Myocyte (in vitro differentiated cells): ENCODE measurements at regions not wholly inside any gene's neighbourhood (a gene's known extent, or its start where the extent isn't known, plus 50 kb on each side); places are given as distances from the start of the nearest gene placed in this dataset.

Experiments
- DNase-seq: peaks from one replicate; pipeline ENCODE4 v3.0.0-alpha.2; 2012; ENCODE audit warnings: low read depth

DNA sequence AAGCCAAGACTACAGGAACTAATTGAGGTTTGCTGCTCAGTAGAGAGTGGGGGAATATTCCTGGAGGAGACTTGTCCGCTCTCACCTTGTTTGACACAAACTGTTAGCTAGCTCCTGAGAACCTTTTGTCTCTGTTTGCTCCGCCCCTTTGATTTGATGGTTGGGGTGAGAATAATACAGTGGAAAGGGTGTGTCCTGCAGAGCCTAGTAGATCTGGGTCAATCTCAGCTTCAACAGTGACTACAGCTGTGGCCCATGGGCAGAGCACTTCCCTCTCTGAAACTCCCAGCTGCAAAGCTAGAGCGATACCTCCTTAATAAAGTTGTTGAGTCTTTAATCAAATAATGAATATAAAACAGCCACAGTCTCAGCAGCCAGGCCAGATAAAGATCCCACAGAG, 576.7 kb downstream of the DIAPH3 start:
- DNase-seq, result no peak

- no peak for DNase-seq
Observed at GRCh38 chr13:59587971-59588716, 575.6 kb downstream of the DIAPH3 start.

DNA sequence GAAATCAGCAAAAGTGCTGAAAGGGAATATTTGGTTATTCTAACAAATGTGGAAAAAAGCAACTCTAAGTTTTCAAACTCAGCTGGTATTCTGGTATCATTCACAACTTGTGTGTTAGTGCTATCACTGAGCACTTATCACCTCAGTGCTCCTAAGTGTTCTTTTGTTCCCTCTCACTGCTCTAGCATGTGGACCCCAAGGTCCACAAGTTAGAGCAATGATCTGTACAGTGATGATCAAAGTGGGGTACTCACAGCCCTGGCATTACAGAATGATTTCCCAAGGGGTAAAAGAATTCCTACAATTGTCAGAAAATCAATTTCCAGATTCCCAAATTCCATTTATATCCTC, 575.0 kb downstream of the DIAPH3 start:
- DNase-seq, result no peak

DNA sequence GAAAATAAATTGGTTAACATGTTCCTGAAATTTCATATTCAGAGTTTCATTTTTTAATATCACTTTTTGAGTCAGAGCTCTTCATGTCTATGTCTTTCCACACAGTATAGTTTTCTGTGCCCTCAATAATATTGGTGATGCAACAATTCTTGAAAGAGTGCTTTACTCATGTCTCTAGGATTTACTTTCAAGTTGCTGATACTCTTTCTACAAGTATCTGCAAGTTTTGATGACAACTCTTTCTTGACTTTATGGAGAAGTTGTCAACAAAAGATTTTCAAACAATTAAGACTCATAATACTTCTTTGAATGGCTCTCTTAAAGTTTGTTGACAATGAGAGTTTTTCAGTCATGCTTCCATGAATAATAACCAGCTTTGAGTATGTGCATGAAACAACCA, 561.7 kb downstream of the DIAPH3 start:
- DNase-seq, result no peak

DNA sequence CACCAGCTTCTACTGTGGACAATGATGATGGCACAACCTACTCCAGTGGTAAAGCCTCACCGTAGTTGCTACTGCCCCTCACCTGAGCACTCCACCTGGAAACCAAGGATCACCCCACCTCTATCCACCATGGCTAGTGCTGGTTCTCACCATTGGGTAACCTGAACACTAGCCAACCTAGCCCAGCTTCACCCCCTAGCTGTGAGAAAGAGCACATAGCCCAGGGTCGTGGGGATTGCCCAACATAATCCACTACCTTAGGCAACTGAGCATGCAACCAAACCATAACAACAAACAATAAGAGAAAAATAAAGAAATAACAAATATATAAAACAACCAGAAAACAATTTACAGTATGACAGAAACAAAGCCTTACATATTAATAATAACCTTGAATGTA, 560.1 kb downstream of the DIAPH3 start:
- no peak for DNase-seq

DNA sequence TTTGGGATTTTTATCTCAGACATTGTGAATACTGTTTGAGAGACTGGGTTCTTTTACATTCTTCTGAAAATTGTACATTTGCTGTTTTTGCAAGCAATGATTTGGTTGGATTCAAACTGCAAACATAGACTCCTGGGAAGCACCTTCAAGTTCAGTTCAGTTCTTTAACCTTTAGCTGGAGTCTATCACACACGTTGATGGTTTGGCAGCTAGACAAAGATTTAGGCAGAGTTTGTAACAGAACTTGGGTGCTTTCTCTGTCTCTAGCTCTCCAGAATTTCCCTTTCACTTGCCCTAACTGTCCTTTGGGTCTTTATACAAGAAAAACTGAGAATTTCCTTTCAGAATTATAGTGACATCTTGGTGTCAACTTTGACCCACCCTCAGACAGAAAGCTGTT, 556.6 kb downstream of the DIAPH3 start:
- DNase-seq, result no peak

- DNase-seq, result no peak
Observed at GRCh38 chr13:59607780-59608233, 555.9 kb downstream of the DIAPH3 start.

- no peak for DNase-seq
Observed at GRCh38 chr13:59609421-59609820, 554.3 kb downstream of the DIAPH3 start.
